ENCODE measurements at regions not wholly inside any gene's neighbourhood (a gene's known extent, or its start where the extent isn't known, plus 50 kb on each side); places are given as distances from the start of the nearest gene placed in this dataset.

GRCh38 chr11:81388326-81388725 is 1345.3 kb downstream of the FAM181B start:
- FAIRE-seq (no peak), DNase-seq (ENCODE audit: low read depth, low spot score) (no peak)
- ChIA-PET POLR2A (no interaction called here), CTCF (no interaction called here)
- Histone ChIP-seq H4K20me1 (replicated peaks; ENCODE audit: control insufficient read depth, extremely low read depth, insufficient read depth, low read length) (no peaks in the 10 kb centered on the region), H2AFZ (ENCODE audit: low read depth, low read length) (no peak overlapping the region), H3K9me1 (replicated peaks; ENCODE audit: control insufficient read depth, extremely low read depth, insufficient read depth, low read length) (no peaks in the 10 kb centered on the region), H3K27ac (ENCODE audit: insufficient read depth, low read depth, low read length) (no peak overlapping the region), H3K4me3 (replicated peaks in 1 of 3; ENCODE audit: insufficient read depth in 1 of 3, low read depth in 1 of 3, low read length in 3 of 3) (no peak overlapping the region), H3K9me3 (replicated peaks; ENCODE audit: control insufficient read depth, insufficient read depth, low read length) (no peaks in the 10 kb centered on the region), H3K27me3 (ENCODE audit: control insufficient read depth in 2 of 2, insufficient read depth in 2 of 2, low read length in 2 of 2) (no peaks in the 10 kb centered on the region), H3K4me1 (ENCODE audit: control insufficient read depth, extremely low read depth, insufficient read depth, low read length) (no peaks in the 10 kb centered on the region), H3K79me2 (ENCODE audit: control insufficient read depth, insufficient read depth, low read length) (no peaks in the 10 kb centered on the region), H3K9ac (replicated peaks; ENCODE audit: extremely low read depth, insufficient read depth, low read length) (no peak overlapping the region), H3K4me2 (ENCODE audit: insufficient read depth, low read length) (no peak overlapping the region), H3K36me3 (ENCODE audit: control insufficient read depth in 2 of 2, extremely low read depth in 1 of 2, insufficient read depth in 2 of 2, low read length in 2 of 2) (no peaks in the 10 kb centered on the region)
- intact Hi-C loops (cut with micrococcal nuclease) (no loop called here), dilution Hi-C loops (cut with MboI; ENCODE audit: extremely low pct_ligation_motif_present, low sequenced_read_pairs) (no loop called here)
- no TSS peak for BruUV-seq (replicated peaks)
- TF ChIP-seq POLR2A (IDR thresholded peaks at IDR 0.05; ENCODE audit: low read depth, low read length): no peak
- TF ChIP-seq CTCF (IDR thresholded peaks at IDR 0.05; ENCODE audit: extremely low read depth in 1 of 2, insufficient read depth in 1 of 2, low read depth in 1 of 2, low read length in 2 of 2): no peak
- no peak for TF ChIP-seq POLR2AphosphoS5 (IDR thresholded peaks at IDR 0.05; ENCODE audit: insufficient read depth, low read depth, low read length)
- TF ChIP-seq EZH2 (IDR thresholded peaks at IDR 0.05; ENCODE audit: borderline replicate concordance, low read depth, low read length, severe bottlenecking): no peak
- TF ChIP-seq MYC (IDR thresholded peaks at IDR 0.05; ENCODE audit: low read depth, low read length): no peak
- no peak for TF ChIP-seq FOS (IDR thresholded peaks at IDR 0.05; ENCODE audit: borderline replicate concordance, insufficient read depth, low read length)
- TF ChIP-seq JUN (IDR thresholded peaks at IDR 0.05; ENCODE audit: borderline replicate concordance, insufficient read depth, insufficient read length, low read depth): no peak
- TF ChIP-seq MAX (IDR thresholded peaks at IDR 0.05; ENCODE audit: insufficient read depth, insufficient read length): no peak
- TF ChIP-seq GATA2 (IDR thresholded peaks at IDR 0.05; ENCODE audit: insufficient read depth, insufficient read length, low read depth, low read length): no peak
